Endothelial cell (in vitro differentiated cells): ENCODE measurements at regions not wholly inside any gene's neighbourhood (a gene's known extent, or its start where the extent isn't known, plus 50 kb on each side); places are given as distances from the start of the nearest gene placed in this dataset.

Source experiments
- DNase-seq: peaks from one replicate; pipeline ENCODE4 v3.0.0; 2021; ENCODE audit warnings: low spot score
- H3K27ac Mint-ChIP-seq: one replicate; pipeline ENCODE4 v1.8.0; 2021; ENCODE audit warnings: mixed read lengths, inconsistent platforms; ENCODE audit not compliant: unreplicated experiment
- H3K27me3 Mint-ChIP-seq: one replicate; pipeline ENCODE4 v1.8.0; 2021; ENCODE audit warnings: mild to moderate bottlenecking, moderate library complexity, mixed read lengths, inconsistent platforms; ENCODE audit not compliant: unreplicated experiment
- H3K36me3 Mint-ChIP-seq: one replicate; pipeline ENCODE4 v1.8.0; 2021; ENCODE audit warnings: mild to moderate bottlenecking, low read depth, mixed read lengths, inconsistent platforms; ENCODE audit not compliant: unreplicated experiment
- H3K4me1 Mint-ChIP-seq: one replicate; pipeline ENCODE4 v1.8.0; 2021; ENCODE audit warnings: mild to moderate bottlenecking, mixed read lengths, inconsistent platforms; ENCODE audit not compliant: unreplicated experiment
- H3K4me3 Mint-ChIP-seq: one replicate; pipeline ENCODE4 v1.8.0; 2021; ENCODE audit warnings: mild to moderate bottlenecking, mixed read lengths, inconsistent platforms; ENCODE audit not compliant: unreplicated experiment
- H3K9me3 Mint-ChIP-seq: one replicate; pipeline ENCODE4 v1.8.0; 2021; ENCODE audit warnings: mixed read lengths, inconsistent platforms; ENCODE audit not compliant: unreplicated experiment
- TF ChIP-seq, protein P1 (sequence below): fragments of 200-600 bp; sonication (generic); IDR thresholded peaks from one replicate; pipeline ENCODE4 v1.5.0; 2021; ENCODE audit warnings: antibody characterized with exemption; ENCODE audit not compliant: unreplicated experiment

DNA sequence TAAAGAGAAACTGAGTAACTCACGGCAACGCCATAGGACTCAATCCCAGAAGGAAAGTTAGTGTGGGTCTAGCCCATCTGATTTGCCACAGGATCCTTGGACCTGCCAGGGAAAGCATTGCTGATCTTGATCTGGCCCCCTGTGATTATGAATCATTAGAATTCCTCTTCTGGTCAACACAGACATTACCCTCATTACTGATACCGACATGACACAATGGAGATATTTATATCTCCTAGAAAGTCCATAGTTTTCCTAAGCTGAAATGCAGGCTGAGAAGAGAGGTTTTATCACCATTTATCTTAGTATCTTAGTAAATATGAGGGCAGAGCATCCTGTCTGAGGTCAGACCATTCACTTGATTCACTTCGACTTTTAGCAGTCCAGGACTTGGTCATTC lies 75.5 kb upstream of the CCDC68 start:
- TF ChIP-seq, protein P1, sequence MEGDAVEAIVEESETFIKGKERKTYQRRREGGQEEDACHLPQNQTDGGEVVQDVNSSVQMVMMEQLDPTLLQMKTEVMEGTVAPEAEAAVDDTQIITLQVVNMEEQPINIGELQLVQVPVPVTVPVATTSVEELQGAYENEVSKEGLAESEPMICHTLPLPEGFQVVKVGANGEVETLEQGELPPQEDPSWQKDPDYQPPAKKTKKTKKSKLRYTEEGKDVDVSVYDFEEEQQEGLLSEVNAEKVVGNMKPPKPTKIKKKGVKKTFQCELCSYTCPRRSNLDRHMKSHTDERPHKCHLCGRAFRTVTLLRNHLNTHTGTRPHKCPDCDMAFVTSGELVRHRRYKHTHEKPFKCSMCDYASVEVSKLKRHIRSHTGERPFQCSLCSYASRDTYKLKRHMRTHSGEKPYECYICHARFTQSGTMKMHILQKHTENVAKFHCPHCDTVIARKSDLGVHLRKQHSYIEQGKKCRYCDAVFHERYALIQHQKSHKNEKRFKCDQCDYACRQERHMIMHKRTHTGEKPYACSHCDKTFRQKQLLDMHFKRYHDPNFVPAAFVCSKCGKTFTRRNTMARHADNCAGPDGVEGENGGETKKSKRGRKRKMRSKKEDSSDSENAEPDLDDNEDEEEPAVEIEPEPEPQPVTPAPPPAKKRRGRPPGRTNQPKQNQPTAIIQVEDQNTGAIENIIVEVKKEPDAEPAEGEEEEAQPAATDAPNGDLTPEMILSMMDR, result no peak
- Mint-ChIP-seq H3K27me3 (peaks cover 2% of the 10 kb centered on the region), H3K4me1 (peaks cover 4% of the 10 kb centered on the region), H3K9me3 (no peaks in the 10 kb centered on the region), H3K36me3 (no peaks in the 10 kb centered on the region), H3K4me3 (no peak overlapping the region), H3K27ac (no peak overlapping the region)
- no peak for DNase-seq

DNA sequence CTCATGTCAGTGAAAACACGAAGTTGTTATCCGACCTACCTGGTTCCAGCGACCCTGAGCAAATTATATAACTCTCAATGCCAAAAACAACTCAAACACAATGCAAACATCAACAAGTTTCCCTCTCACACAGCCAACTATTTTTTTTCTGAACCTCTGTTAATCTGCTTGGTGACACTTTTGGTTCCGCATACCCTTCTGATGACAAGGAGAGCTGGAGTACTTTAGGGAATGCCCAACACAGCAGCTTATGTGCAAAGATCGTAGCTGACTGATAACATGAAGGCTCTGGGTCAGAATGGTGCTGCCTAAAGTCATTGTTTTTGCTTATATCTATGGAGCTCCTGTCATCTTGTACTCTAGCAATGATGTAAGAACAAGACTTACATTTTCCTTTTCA lies 72.7 kb upstream of the CCDC68 start:
- peaks cover 3% of the 10 kb centered on the region for H3K27me3 Mint-ChIP-seq

DNA sequence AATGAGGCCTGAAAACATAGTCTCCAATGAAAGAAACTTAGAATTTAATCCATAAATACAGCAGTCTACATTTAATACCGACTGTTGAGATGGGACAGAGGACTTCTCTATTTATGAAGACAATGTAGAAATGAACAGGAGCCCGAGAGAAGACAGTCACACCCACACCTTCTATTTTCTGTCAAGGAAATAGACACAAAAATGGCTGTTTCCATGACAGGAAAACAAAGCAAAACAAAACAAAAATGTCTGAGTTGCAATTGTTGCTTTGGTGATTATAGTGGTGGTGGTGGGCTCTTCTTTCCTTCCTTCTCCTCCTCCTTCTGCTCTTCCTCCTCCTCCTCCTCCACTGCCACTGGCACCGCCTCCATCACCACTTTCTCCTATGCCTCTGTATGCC lies 72.3 kb upstream of the CCDC68 start:
- H3K4me3 Mint-ChIP-seq, result no peak overlapping the region
- H3K27ac Mint-ChIP-seq, result peak overlapping the region; percentile 28
- no peak for DNase-seq
- H3K4me1 Mint-ChIP-seq, result peaks cover 4% of the 10 kb centered on the region
- H3K27me3 Mint-ChIP-seq, result peaks cover 3% of the 10 kb centered on the region
- no peaks in the 10 kb centered on the region for H3K36me3 Mint-ChIP-seq
- TF ChIP-seq, protein P1, result no peak
- no peaks in the 10 kb centered on the region for H3K9me3 Mint-ChIP-seq

More for the DNA sequence above, 72.7 kb upstream of the CCDC68 start:
- H3K4me1 Mint-ChIP-seq, result peaks cover 4% of the 10 kb centered on the region
- TF ChIP-seq, protein P1, result no peak
- H3K4me3 Mint-ChIP-seq, result no peak overlapping the region
- H3K36me3 Mint-ChIP-seq, result no peaks in the 10 kb centered on the region
- no peaks in the 10 kb centered on the region for H3K9me3 Mint-ChIP-seq
- no peak for DNase-seq
- H3K27ac Mint-ChIP-seq, result peak overlapping the region; percentile 28

DNA sequence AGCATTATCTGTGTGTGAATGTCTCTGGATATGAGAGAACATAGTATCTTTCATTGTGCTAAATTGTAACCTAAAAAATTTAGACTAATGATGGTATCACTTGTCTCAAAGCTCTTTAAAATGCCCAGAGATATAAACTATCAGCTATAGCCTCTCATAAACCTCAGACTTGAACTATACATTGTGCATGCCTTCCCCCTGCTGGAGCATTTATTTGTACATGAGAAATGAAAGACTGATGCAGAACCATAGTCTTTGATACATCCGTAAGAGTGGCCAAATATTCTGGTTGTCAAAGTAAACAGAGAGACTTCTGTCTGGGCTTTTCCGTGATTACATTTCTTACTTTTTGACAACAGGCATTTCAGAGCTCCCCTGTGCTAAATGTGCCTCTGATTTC lies 71.9 kb upstream of the CCDC68 start:
- peaks cover 3% of the 10 kb centered on the region for H3K27me3 Mint-ChIP-seq
- H3K27ac Mint-ChIP-seq, result no peak overlapping the region
- H3K9me3 Mint-ChIP-seq, result no peaks in the 10 kb centered on the region
- peaks cover 4% of the 10 kb centered on the region for H3K4me1 Mint-ChIP-seq
- no peaks in the 10 kb centered on the region for H3K36me3 Mint-ChIP-seq
- TF ChIP-seq, protein P1, result no peak
- no peak overlapping the region for H3K4me3 Mint-ChIP-seq
- no peak for DNase-seq

DNA sequence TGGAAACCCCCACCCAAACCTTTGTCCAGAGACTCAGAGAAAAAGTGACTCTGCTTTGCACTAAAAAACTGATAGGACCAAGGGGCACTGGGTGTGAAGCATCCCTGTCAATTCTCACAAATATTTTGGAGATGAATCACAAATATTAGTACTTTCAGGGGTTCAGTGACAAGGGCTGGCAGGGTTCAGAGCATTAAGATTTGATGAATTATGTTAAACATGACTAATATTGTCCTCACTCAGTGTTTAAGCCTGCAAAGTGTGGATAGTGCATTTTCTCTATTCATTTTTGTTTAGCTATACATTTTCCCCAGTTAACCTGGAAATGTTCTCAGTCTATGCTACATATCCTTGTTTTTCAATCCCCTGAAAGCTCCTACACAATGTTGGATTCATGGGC lies 65.3 kb upstream of the CCDC68 start:
- no peaks in the 10 kb centered on the region for H3K9me3 Mint-ChIP-seq
- no peak overlapping the region for H3K4me3 Mint-ChIP-seq
- H3K27ac Mint-ChIP-seq, result no peak overlapping the region
- no peak for DNase-seq
- TF ChIP-seq, protein P1, result no peak
- no peaks in the 10 kb centered on the region for H3K4me1 Mint-ChIP-seq
- H3K36me3 Mint-ChIP-seq, result no peaks in the 10 kb centered on the region
- H3K27me3 Mint-ChIP-seq, result no peaks in the 10 kb centered on the region
